ENCODE measurements at regions not wholly inside any gene's neighbourhood (a gene's known extent, or its start where the extent isn't known, plus 50 kb on each side); places are given as distances from the start of the nearest gene placed in this dataset.

DNA sequence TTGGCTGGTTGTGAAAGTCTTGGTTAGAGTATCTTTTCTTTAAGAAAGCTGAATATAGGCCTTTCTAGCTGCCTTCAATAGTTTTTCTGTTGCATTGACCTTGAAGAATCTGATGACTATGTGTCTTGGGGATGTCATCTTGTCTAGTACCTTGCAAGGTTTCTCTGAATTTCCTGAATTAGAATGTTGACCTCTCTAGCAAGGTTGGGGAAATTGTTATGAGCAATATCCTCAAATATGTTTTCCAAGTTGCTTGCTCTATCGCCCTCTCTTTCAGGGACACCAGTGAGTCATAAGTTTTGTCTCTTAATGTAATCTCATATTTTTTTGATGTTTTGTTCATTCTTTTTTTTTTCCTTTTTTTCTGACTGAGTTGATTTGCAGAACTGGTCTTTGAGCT, 194.7 kb downstream of the RAB28 start:
- TF ChIP-seq KLF17 (tag by site-specific recombination; IDR thresholded peaks at IDR 0.05): no peak
- TF ChIP-seq ZNF324 (tag by site-specific recombination; IDR thresholded peaks at IDR 0.05): no peak
- TF ChIP-seq ZNF521 (tag by site-specific recombination; IDR thresholded peaks at IDR 0.05): no peak
- TF ChIP-seq, protein P1, sequence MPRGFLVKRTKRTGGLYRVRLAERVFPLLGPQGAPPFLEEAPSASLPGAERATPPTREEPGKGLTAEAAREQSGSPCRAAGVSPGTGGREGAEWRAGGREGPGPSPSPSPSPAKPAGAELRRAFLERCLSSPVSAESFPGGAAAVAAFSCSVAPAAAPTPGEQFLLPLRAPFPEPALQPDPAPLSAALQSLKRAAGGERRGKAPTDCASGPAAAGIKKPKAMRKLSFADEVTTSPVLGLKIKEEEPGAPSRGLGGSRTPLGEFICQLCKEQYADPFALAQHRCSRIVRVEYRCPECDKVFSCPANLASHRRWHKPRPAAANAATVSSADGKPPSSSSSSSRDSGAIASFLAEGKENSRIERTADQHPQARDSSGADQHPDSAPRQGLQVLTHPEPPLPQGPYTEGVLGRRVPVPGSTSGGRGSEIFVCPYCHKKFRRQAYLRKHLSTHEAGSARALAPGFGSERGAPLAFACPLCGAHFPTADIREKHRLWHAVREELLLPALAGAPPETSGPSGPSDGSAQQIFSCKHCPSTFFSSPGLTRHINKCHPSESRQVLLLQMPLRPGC (tag by site-specific recombination; IDR thresholded peaks at IDR 0.05): no peak
- TF ChIP-seq ZNF354C (tag by site-specific recombination; IDR thresholded peaks at IDR 0.05; ENCODE audit: borderline replicate concordance, low read depth): no peak
- Histone ChIP-seq H3K4me1 (ENCODE audit: control insufficient read depth, insufficient read depth, low read length) (no peaks in the 10 kb centered on the region), H3K9me3 (ENCODE audit: control insufficient read depth, insufficient read depth, low read depth, low read length) (no peaks in the 10 kb centered on the region), H3K4me3 (ENCODE audit: low read depth, low read length) (no peak overlapping the region), H3K27ac (ENCODE audit: extremely low read depth, low read depth, low read length) (no peak overlapping the region), H3K36me3 (ENCODE audit: control insufficient read depth in 2 of 2, insufficient read depth in 1 of 2, low read length in 2 of 2) (no peaks in the 10 kb centered on the region)
- ChIA-PET CTCF (no interaction called here), POLR2A (no interaction called here)

DNA sequence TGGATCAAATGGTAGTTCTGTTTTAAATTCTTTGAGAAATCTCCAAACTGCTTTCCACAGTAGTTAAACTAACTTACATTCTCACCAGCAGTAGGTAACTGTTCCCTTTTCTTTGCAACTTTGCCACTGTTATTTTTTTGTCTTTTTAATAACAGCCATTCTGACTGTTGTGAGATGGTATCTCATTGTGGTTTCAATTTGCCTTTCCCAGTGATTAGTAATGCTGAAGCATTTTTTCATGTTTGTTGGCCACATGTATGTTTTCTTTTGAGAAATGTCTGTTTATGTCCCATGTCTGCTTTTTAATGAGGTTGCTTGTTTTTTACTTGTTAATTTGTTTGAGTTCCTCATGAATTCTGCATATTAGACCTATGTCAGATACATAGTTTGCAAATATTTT, 198.8 kb downstream of the RAB28 start:
- Histone ChIP-seq H3K27ac (ENCODE audit: extremely low read depth, low read depth, low read length) (no peak overlapping the region), H3K9me3 (ENCODE audit: control insufficient read depth, insufficient read depth, low read depth, low read length) (no peaks in the 10 kb centered on the region), H3K36me3 (ENCODE audit: control insufficient read depth in 2 of 2, insufficient read depth in 1 of 2, low read length in 2 of 2) (no peaks in the 10 kb centered on the region), H3K4me1 (ENCODE audit: control insufficient read depth, insufficient read depth, low read length) (no peaks in the 10 kb centered on the region), H3K4me3 (ENCODE audit: low read depth, low read length) (no peak overlapping the region)
- POLR2A ChIA-PET: no interaction called here
- CTCF ChIA-PET: no interaction called here
- TF ChIP-seq BCL11B (tag by site-specific recombination; IDR thresholded peaks at IDR 0.05; ENCODE audit: low read depth) (no peak), RBAK (tag by site-specific recombination; IDR thresholded peaks at IDR 0.05) (no peak), ZNF701 (tag by site-specific recombination; IDR thresholded peaks at IDR 0.05) (no peak), ZNF398 (tag by site-specific recombination; IDR thresholded peaks at IDR 0.05) (no peak), ZNF600 (tag by site-specific recombination; IDR thresholded peaks at IDR 0.05) (no peak), ZNF121 (tag by site-specific recombination; IDR thresholded peaks at IDR 0.05) (no peak), ZNF639 (tag by site-specific recombination; IDR thresholded peaks at IDR 0.05) (no peak), SP2 (tag by site-specific recombination; IDR thresholded peaks at IDR 0.05) (no peak), KLF1 (tag by site-specific recombination; IDR thresholded peaks at IDR 0.05) (no peak), ZNF391 (tag by site-specific recombination; IDR thresholded peaks at IDR 0.05; ENCODE audit: borderline replicate concordance, low read depth) (no peak), ZNF354C (tag by site-specific recombination; IDR thresholded peaks at IDR 0.05; ENCODE audit: borderline replicate concordance, low read depth) (no peak), KLF17 (tag by site-specific recombination; IDR thresholded peaks at IDR 0.05) (no peak), ZBTB21 (tag by site-specific recombination; IDR thresholded peaks at IDR 0.05) (no peak), AEBP2 (tag by site-specific recombination; IDR thresholded peaks at IDR 0.05; ENCODE audit: borderline replicate concordance) (no peak), SETDB1 (IDR thresholded peaks at IDR 0.05; ENCODE audit: insufficient read length, low read length) (no peak)
- TF ChIP-seq, protein P2, sequence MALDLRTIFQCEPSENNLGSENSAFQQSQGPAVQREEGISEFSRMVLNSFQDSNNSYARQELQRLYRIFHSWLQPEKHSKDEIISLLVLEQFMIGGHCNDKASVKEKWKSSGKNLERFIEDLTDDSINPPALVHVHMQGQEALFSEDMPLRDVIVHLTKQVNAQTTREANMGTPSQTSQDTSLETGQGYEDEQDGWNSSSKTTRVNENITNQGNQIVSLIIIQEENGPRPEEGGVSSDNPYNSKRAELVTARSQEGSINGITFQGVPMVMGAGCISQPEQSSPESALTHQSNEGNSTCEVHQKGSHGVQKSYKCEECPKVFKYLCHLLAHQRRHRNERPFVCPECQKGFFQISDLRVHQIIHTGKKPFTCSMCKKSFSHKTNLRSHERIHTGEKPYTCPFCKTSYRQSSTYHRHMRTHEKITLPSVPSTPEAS (tag by site-specific recombination; IDR thresholded peaks at IDR 0.05): no peak
- TF ChIP-seq, protein P3, sequence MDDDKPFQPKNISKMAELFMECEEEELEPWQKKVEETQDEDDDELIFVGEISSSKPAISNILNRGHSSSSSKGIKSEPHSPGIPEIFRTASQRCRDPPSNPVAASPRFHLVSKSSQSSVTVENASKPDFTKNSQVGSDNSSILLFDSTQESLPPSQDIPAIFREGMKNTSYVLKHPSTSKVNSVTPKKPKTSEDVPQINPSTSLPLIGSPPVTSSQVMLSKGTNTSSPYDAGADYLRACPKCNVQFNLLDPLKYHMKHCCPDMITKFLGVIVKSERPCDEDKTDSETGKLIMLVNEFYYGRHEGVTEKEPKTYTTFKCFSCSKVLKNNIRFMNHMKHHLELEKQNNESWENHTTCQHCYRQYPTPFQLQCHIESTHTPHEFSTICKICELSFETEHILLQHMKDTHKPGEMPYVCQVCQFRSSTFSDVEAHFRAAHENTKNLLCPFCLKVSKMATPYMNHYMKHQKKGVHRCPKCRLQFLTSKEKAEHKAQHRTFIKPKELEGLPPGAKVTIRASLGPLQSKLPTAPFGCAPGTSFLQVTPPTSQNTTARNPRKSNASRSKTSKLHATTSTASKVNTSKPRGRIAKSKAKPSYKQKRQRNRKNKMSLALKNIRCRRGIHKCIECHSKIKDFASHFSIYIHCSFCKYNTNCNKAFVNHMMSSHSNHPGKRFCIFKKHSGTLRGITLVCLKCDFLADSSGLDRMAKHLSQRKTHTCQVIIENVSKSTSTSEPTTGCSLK (tag by site-specific recombination; IDR thresholded peaks at IDR 0.05): no peak
- TF ChIP-seq, protein P4, sequence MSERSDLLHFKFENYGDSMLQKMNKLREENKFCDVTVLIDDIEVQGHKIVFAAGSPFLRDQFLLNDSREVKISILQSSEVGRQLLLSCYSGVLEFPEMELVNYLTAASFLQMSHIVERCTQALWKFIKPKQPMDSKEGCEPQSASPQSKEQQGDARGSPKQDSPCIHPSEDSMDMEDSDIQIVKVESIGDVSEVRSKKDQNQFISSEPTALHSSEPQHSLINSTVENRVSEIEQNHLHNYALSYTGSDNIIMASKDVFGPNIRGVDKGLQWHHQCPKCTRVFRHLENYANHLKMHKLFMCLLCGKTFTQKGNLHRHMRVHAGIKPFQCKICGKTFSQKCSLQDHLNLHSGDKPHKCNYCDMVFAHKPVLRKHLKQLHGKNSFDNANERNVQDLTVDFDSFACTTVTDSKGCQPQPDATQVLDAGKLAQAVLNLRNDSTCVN (tag by site-specific recombination; optimal IDR thresholded peaks at IDR 0.05): no peak
